Fibroblast of peridontal ligament (primary cell): ENCODE measurements at regions not wholly inside any gene's neighbourhood (a gene's known extent, or its start where the extent isn't known, plus 50 kb on each side); places are given as distances from the start of the nearest gene placed in this dataset.

Experiments
- DNase-seq: peaks from one replicate; pipeline ENCODE4 v3.0.0-alpha.2; 2010; ENCODE audit errors: extremely low read depth

GRCh38 chr4:143082701-143083100 is 102.0 kb upstream of the USP38 start:
- no peak for DNase-seq

GRCh38 chr4:143083756-143084472 is 100.8 kb upstream of the USP38 start:
- DNase-seq, result no peak

GRCh38 chr4:143084566-143084965 is 100.2 kb upstream of the USP38 start:
- DNase-seq, result no peak

GRCh38 chr4:143085224-143085623 is 99.5 kb upstream of the USP38 start:
- peak; percentile 30 for DNase-seq

- DNase-seq, result no peak
Measured at GRCh38 chr4:143085659-143086058, 99.1 kb upstream of the USP38 start.

- no peak for DNase-seq
Measured at GRCh38 chr4:143089291-143089690, 95.4 kb upstream of the USP38 start.

- DNase-seq, result no peak
Measured at GRCh38 chr4:143089847-143090246, 94.9 kb upstream of the USP38 start.

- DNase-seq, result no peak
Measured at GRCh38 chr4:143091862-143092261, 92.9 kb upstream of the USP38 start.

- DNase-seq, result no peak
Measured at GRCh38 chr4:143095447-143095846, 89.3 kb upstream of the USP38 start.

GRCh38 chr4:143097751-143098150 is 87.0 kb upstream of the USP38 start:
- no peak for DNase-seq

- no peak for DNase-seq
Measured at GRCh38 chr4:143099693-143100092, 85.0 kb upstream of the USP38 start.

GRCh38 chr4:143109376-143109775 is 75.3 kb upstream of the USP38 start:
- no peak for DNase-seq

- no peak for DNase-seq
Measured at GRCh38 chr4:143118663-143119062, 66.1 kb upstream of the USP38 start.

- no peak for DNase-seq
Measured at GRCh38 chr4:143127621-143128020, 57.1 kb upstream of the USP38 start.

- DNase-seq, result no peak
Measured at GRCh38 chr4:143133977-143134376, 50.7 kb upstream of the USP38 start.
